Common myeloid progenitor, CD34-positive (primary cell): ENCODE measurements at regions not wholly inside any gene's neighbourhood (a gene's known extent, or its start where the extent isn't known, plus 50 kb on each side); places are given as distances from the start of the nearest gene placed in this dataset.
"Not testable (repeated sequence)": the region's sequence is repeated elsewhere in the genome, so short reads cannot be mapped to it uniquely, and the experiment has no call there.

Experiments
- CTCF ChIA-PET: fragments of 350-600 bp; sonication (Branson Sonifier 250); formaldehyde crosslinking; loops from one replicate; lab custom pipeline; 2021; ENCODE audit warnings: antibody characterized with exemption; lab: Charles Lee
- POLR2A ChIA-PET: fragments of 350-600 bp; sonication (Branson Sonifier 250); formaldehyde crosslinking; loops from one replicate; lab custom pipeline; 2021; ENCODE audit warnings: antibody characterized with exemption; lab: Charles Lee
- DNase-seq, 3 donors: peaks; one replicate each; pipeline versions ENCODE4 v3.0.0 to v3.0.0-alpha.2; 2013
- H3K27ac ChIP-seq, 2 experiments: 1 replicate in 1 of 2; 2 replicates in 1 of 2; pipeline ENCODE4 v1.7.0; 2013; ENCODE audit warnings: inconsistent platforms in 2 of 2, low read length in 2 of 2, mild to moderate bottlenecking in 2 of 2, low read depth in 1 of 2, moderate library complexity in 1 of 2; ENCODE audit not compliant: severe bottlenecking in 2 of 2, insufficient read depth in 1 of 2, poor library complexity in 1 of 2
- H3K27me3 ChIP-seq, 5 experiments: replicated peaks in 2 of 5; 1 replicate in 3 of 5; 2 replicates in 2 of 5; pipeline versions ENCODE4 v1.6.1 to v1.7.0; 2013; ENCODE audit warnings: low read length in 4 of 5, mild to moderate bottlenecking in 2 of 5, moderate library complexity in 2 of 5, inconsistent platforms in 1 of 5; ENCODE audit not compliant: insufficient read depth in 5 of 5, control insufficient read depth in 4 of 5
- H3K36me3 ChIP-seq, 4 experiments: 1 replicate in 2 of 4; 2 replicates in 2 of 4; pipeline versions ENCODE4 v1.6.1 to v1.7.0; 2013; ENCODE audit warnings: low read length in 3 of 4, control low read depth in 1 of 4, mild to moderate bottlenecking in 1 of 4; ENCODE audit not compliant: control insufficient read depth in 4 of 4, insufficient read depth in 4 of 4
- H3K4me1 ChIP-seq, 4 experiments: 1 replicate in 3 of 4; 2 replicates in 1 of 4; pipeline versions ENCODE4 v1.6.1 to v1.7.1; 2013; ENCODE audit warnings: low read length in 3 of 4, mild to moderate bottlenecking in 3 of 4, control low read depth in 1 of 4, inconsistent platforms in 1 of 4, moderate library complexity in 1 of 4; ENCODE audit not compliant: control insufficient read depth in 4 of 4, insufficient read depth in 4 of 4; ENCODE audit errors: control extremely low read depth in 1 of 4
- H3K4me3 ChIP-seq, 7 experiments: 1 replicate in 4 of 7; 2 replicates in 3 of 7; pipeline versions ENCODE4 v1.5.1 to v1.7.0; 2013; ENCODE audit warnings: mild to moderate bottlenecking in 7 of 7, low read length in 6 of 7, moderate library complexity in 6 of 7, inconsistent platforms in 2 of 7, low read depth in 2 of 7, control low read depth in 1 of 7; ENCODE audit not compliant: insufficient read depth in 4 of 7, control insufficient read depth in 1 of 7; ENCODE audit errors: extremely low read depth in 1 of 7
- H3K9me3 ChIP-seq, 5 experiments: 1 replicate in 4 of 5; 2 replicates in 1 of 5; pipeline versions ENCODE4 v1.6.1 to v1.7.1; 2013; ENCODE audit warnings: low read length in 4 of 5, mild to moderate bottlenecking in 2 of 5, inconsistent platforms in 1 of 5, low read depth in 1 of 5, moderate library complexity in 1 of 5; ENCODE audit not compliant: control insufficient read depth in 4 of 5, insufficient read depth in 2 of 5; ENCODE audit errors: control extremely low read depth in 1 of 5
- WGBS: methylation state at CpG from one replicate; pipeline ENCODE4 v1.1.5; 2013; ENCODE audit not compliant: insufficient coverage; 5-methylcytosine and 5-hydroxymethylcytosine counted together

DNA sequence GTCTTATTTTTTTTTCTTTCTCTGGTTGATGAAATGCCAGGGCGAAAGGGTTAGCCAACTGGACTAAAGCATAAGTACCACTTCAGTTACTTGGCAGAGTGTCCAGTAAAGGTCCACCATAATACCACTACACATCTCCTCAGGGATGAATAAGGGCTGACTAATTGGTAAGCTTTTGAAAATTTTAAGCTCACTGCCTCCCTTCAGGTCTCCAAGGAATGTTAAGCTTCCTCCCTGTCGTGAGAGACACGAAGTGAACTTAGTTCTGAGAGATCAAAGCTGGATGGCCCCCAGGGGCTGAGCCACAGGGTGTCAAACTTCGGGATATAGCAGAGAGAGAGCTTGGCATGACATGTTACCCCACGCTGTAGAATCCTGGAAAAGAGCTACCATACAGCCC is 111.4 kb downstream of the VSIG4 start:
- ChIA-PET POLR2A (no interaction called here), CTCF (no interaction called here)
- no peak for DNase-seq
- H3K27ac ChIP-seq: no peak overlapping the region
- H3K4me1 ChIP-seq: peaks cover 0 to 20% (median 19%) of the 10 kb centered on the region in 4 experiments
- WGBS: 57% methylated on average over 3 of the region's 5 CpGs
- H3K9me3 ChIP-seq: peaks cover 0 to 7% (median 4%) of the 10 kb centered on the region in 5 experiments
- peaks cover 0 to 23% (median 0%) of the 10 kb centered on the region in 5 experiments for H3K27me3 ChIP-seq
- no peak overlapping the region for H3K4me3 ChIP-seq
- H3K36me3 ChIP-seq: no peaks in the 10 kb centered on the region

DNA sequence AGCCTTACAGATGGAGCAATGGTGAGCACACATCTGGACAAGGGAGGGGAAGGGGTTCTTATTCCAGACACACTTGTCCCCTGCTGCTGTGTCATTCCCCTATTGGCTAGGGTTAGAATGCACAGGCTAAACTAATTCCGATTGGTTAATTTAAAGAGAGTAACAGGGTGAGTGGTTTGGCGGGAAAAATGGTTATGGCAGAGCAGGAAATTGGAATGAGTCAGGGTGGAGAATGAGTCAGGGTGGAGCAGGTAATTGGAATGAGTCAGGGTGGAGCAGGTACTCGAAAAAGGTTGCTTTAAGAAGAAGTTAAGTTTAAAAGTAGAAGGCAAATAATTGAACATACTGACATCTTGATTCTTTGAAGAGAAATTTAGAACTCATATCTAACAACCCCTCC is 112.5 kb downstream of the VSIG4 start:
- DNase-seq, H3K27ac ChIP-seq, CTCF ChIA-PET, H3K36me3 ChIP-seq, POLR2A ChIA-PET, H3K9me3 ChIP-seq, H3K4me3 ChIP-seq: not testable (repeated sequence)
- H3K4me1 ChIP-seq: peaks cover 0 to 20% (median 19%) of the 10 kb centered on the region in 4 experiments
- H3K27me3 ChIP-seq: peaks cover 0 to 26% (median 0%) of the 10 kb centered on the region in 5 experiments
- 85% methylated on average over 2 of the region's 3 CpGs for WGBS

DNA sequence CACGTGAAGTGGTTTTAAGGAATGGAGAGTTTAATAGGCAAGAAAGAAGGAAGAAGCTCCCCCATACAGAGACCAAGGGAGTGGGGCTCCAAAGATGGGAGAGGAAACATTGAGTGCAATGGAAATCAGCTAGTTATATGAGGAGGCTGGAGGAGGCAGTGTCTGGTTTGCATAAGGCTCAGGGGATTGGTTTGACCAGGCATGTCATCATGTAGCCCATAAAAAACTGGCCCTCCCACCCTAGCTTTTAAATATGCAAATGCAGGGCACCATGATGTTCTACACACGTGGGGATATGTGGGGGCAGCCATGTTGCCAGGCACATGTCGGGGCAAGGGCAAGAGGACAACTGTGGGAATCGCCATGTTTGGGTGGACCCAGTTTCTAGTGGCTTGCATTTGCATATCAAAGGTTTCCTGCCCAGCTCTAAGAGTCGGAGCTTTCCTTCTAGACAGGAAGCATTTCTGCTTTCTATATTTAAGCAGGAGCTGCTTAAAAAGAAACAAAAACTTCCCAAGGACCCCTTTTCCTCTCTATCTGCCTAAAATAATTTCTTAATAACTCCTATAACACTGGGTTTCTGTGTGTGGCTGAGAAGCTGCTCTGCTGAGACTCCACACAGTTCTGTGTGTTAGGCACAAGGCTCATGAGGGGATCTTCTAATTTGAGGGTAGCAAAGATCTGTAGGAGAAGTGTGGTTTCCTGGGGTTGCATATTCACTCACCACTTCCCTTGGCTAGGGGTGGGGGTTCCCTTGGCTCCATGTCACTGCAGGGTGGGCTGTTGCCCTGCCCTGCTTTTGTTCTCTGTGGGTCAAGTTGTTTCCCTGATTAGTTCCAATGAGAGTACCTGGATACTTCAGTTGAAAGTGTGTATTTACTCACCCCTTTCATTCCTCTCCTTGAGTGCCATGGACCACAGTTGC is 113.5 kb downstream of the VSIG4 start:
- Histone ChIP-seq H3K9me3 (peaks cover 0 to 2% (median 0%) of the 10 kb centered on the region in 5 experiments), H3K36me3 (no peaks in the 10 kb centered on the region), H3K27ac (peak overlapping the region in 1 of 2 experiments; percentile 43), H3K27me3 (peaks cover 0 to 26% (median 0%) of the 10 kb centered on the region in 5 experiments), H3K4me3 (peak overlapping the region in 4 of 7 experiments; percentile 12 to 34 (median 24)), H3K4me1 (peaks cover 0 to 20% (median 19%) of the 10 kb centered on the region in 4 experiments)
- ChIA-PET POLR2A (interaction anchor here (0.6 kb wide), 1 partner anchor 134 kb away, joined by 4 read pairs; no protein-coding TSS in a partner anchor), CTCF (no interaction called here)
- 31% methylated on average over 5 of the region's 5 CpGs for WGBS
- DNase-seq: peak; percentile 22 to 69 (median 67)

DNA sequence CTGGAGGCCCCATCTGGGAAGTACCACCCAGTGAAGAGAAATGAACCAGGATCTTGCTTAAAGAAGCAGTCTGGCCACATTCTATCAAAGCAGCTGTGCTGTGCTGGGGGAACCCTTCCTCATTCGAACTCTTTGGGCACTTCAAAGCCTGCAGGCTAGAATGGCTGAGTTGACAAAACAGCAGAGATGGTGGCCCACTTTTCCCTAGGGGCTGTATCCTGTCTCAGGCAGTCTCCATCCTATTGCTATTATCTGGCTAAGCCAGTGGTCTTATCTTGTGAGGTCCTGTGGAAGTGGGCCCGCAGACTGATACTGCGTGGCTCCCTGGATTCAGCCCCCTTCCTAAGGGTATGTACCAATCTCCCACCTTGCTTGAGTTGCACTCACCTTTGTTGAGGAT is 114.3 kb downstream of the VSIG4 start:
- H3K36me3 ChIP-seq: no peaks in the 10 kb centered on the region
- no peak for DNase-seq
- CTCF ChIA-PET: no interaction called here
- peaks cover 0 to 26% (median 21%) of the 10 kb centered on the region in 4 experiments for H3K4me1 ChIP-seq
- WGBS: 86% methylated on average over 3 of the region's 3 CpGs
- peaks cover 0 to 24% (median 0%) of the 10 kb centered on the region in 5 experiments for H3K27me3 ChIP-seq
- POLR2A ChIA-PET: no interaction called here
- H3K9me3 ChIP-seq: peaks cover 0 to 2% (median 0%) of the 10 kb centered on the region in 5 experiments
- peak overlapping the region in 1 of 7 experiments; percentile 12 for H3K4me3 ChIP-seq
- H3K27ac ChIP-seq: no peak overlapping the region

DNA sequence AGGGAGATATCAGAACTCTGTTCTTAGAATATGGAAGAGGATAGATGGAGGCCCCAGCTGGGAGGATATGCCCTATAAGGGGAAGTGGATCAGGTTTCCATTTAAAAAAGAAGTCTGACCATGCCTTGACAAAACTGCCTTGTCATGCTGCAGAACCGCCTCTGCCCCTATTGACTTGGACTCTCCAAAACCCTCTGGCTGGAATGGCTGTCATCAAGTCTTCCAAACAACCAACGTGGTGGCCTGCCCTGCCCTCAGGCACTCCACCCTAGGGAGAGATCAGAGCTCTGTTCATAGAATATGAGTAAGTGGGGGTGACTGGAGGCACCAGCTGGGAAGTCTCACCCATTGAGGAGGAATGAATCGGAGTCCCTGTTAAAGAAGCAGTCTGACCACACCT is 114.9 kb downstream of the VSIG4 start:
- peaks cover 0 to 26% (median 21%) of the 10 kb centered on the region in 4 experiments for H3K4me1 ChIP-seq
- ChIA-PET POLR2A (no interaction called here), CTCF (no interaction called here)
- H3K27me3 ChIP-seq: peaks cover 0 to 27% (median 0%) of the 10 kb centered on the region in 5 experiments
- peaks cover 0 to 2% (median 0%) of the 10 kb centered on the region in 5 experiments for H3K9me3 ChIP-seq
- WGBS: 50% methylated on average over 2 of the region's 3 CpGs
- no peak overlapping the region for H3K27ac ChIP-seq
- peak in 2 of 3 donors; percentile 28 to 40 for DNase-seq
- no peak overlapping the region for H3K4me3 ChIP-seq
- no peaks in the 10 kb centered on the region for H3K36me3 ChIP-seq

DNA sequence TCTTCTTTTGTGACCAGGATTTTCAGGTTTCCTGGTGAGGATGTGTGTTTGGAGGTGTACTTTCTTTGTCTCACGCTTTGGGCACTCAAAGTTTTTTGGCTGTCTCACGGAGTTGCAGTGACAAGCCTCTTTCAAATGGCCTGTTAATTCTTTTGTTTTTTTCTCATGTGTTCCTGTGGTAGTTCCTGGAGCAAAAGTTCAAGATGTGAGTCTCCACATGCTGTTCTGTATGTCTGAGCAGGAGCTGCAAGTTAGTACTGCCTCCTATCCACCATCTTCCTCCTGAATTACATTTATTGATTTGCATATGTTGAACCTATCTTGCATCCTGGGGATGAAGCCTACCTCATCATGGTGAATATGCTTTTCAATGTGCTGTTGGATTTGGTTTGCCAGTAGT is 118.5 kb downstream of the VSIG4 start:
- H3K36me3 ChIP-seq: no peaks in the 10 kb centered on the region
- CTCF ChIA-PET: no interaction called here
- DNase-seq: no peak
- H3K4me3 ChIP-seq: no peak overlapping the region
- POLR2A ChIA-PET: no interaction called here
- peaks cover 0 to 4% (median 2%) of the 10 kb centered on the region in 5 experiments for H3K9me3 ChIP-seq
- peaks cover 0 to 19% (median 16%) of the 10 kb centered on the region in 4 experiments for H3K4me1 ChIP-seq
- peaks cover 0 to 23% (median 0%) of the 10 kb centered on the region in 5 experiments for H3K27me3 ChIP-seq
- no peak overlapping the region for H3K27ac ChIP-seq
- WGBS: 80% methylated on average over 1 of the region's 2 CpGs

DNA sequence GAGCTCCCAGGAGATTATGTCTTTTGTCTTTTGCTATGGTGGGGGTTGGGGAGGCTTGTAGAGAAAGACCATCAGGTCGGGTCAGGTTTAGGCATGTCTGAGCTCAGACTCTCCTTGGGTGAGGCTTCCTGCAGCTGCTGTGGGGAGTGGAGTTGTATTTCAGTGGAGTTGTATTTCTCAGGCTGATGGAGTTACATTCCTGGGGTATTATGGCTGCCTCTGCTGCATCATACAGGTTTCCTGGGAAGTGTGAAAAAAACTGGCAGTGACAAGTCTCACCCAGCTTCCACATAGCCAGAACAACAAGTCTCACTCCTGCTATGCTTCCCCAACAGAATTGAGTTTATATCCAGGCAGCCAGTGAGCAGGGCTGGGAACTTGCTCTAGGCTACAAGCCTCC is 119.3 kb downstream of the VSIG4 start:
- Histone ChIP-seq H3K27me3 (peaks cover 0 to 21% (median 0%) of the 10 kb centered on the region in 5 experiments), H3K36me3 (no peaks in the 10 kb centered on the region), H3K4me3 (no peak overlapping the region), H3K9me3 (peaks cover 0 to 4% (median 2%) of the 10 kb centered on the region in 5 experiments), H3K27ac (no peak overlapping the region), H3K4me1 (peaks cover 0 to 14% (median 10%) of the 10 kb centered on the region in 4 experiments)
- WGBS: 36% methylated on average over 1 of the region's 1 CpG
- no peak for DNase-seq
- ChIA-PET POLR2A (no interaction called here), CTCF (no interaction called here)
